ENCODE measurements at regions not wholly inside any gene's neighbourhood (a gene's known extent, or its start where the extent isn't known, plus 50 kb on each side); places are given as distances from the start of the nearest gene placed in this dataset.

DNA sequence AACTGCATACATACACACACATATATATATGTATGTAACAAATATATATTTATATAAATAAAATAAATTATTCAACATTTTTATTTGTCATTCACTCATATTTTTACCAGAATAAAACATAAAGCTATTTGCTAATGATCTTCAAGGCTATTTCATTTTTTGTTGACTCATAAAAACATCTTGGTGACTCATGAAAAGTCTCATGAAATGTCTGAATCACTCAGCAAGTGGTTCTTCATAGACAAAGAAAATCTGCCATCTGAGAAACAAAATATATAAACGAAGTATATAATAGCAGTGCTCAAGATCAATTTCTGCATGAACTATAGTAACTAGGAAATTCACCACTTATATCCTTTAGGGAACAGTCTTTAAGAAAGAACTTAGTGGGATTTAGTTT is 764.8 kb upstream of the FAT3 start:
- H3K36me3 ChIP-seq (ENCODE audit: control insufficient read depth in 1 of 2, insufficient read depth in 2 of 2, low read length in 2 of 2) = no peaks in the 10 kb centered on the region
- no peak overlapping the region for H3K9ac ChIP-seq (ENCODE audit: low read depth in 1 of 2, low read length in 2 of 2)
- H3K9me3 ChIP-seq (ENCODE audit: control insufficient read depth in 1 of 2, low read length in 2 of 2) = no peaks in the 10 kb centered on the region
- H3K27ac ChIP-seq (ENCODE audit: low read depth, low read length) = no peak overlapping the region
- no peaks in the 10 kb centered on the region for H3K27me3 ChIP-seq (ENCODE audit: control insufficient read depth in 1 of 2, insufficient read depth in 2 of 2, low read length in 2 of 2)
- H3K4me1 ChIP-seq (ENCODE audit: control insufficient read depth in 1 of 2, insufficient read depth in 2 of 2, low read length in 2 of 2) = no peaks in the 10 kb centered on the region
- H3K4me3 ChIP-seq (ENCODE audit: low read depth in 1 of 2, low read length in 2 of 2) = no peak overlapping the region

DNA sequence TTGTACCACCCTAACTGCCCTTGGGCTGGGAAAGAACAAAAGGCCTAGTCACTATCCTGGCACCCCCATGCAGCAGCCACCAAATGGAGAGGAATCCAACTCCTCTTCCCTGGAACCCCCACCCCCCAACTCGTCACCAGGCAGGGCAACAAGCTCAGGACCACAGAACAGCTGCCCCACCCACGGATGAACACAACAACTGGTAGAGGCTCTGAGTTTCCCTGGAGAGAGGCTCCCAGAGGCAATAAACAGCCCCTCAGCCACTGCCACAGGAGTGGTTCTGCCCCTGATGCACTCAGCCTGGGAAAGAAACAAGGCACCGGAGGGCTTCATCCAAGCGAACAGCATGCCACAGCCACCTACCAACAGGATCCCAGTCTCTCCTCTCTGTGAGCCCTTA is 778.4 kb upstream of the FAT3 start:
- H3K36me3 ChIP-seq (ENCODE audit: control insufficient read depth in 1 of 2, insufficient read depth in 2 of 2, low read length in 2 of 2) = no peaks in the 10 kb centered on the region
- H3K4me1 ChIP-seq (ENCODE audit: control insufficient read depth in 1 of 2, insufficient read depth in 2 of 2, low read length in 2 of 2) = no peaks in the 10 kb centered on the region
- no peak overlapping the region for H3K27ac ChIP-seq (ENCODE audit: low read depth, low read length)
- no peak overlapping the region for H3K4me3 ChIP-seq (ENCODE audit: low read depth in 1 of 2, low read length in 2 of 2)
- no peaks in the 10 kb centered on the region for H3K27me3 ChIP-seq (ENCODE audit: control insufficient read depth in 1 of 2, insufficient read depth in 2 of 2, low read length in 2 of 2)
- H3K9ac ChIP-seq (ENCODE audit: low read depth in 1 of 2, low read length in 2 of 2) = no peak overlapping the region
- H3K9me3 ChIP-seq (ENCODE audit: control insufficient read depth in 1 of 2, low read length in 2 of 2) = no peaks in the 10 kb centered on the region

DNA sequence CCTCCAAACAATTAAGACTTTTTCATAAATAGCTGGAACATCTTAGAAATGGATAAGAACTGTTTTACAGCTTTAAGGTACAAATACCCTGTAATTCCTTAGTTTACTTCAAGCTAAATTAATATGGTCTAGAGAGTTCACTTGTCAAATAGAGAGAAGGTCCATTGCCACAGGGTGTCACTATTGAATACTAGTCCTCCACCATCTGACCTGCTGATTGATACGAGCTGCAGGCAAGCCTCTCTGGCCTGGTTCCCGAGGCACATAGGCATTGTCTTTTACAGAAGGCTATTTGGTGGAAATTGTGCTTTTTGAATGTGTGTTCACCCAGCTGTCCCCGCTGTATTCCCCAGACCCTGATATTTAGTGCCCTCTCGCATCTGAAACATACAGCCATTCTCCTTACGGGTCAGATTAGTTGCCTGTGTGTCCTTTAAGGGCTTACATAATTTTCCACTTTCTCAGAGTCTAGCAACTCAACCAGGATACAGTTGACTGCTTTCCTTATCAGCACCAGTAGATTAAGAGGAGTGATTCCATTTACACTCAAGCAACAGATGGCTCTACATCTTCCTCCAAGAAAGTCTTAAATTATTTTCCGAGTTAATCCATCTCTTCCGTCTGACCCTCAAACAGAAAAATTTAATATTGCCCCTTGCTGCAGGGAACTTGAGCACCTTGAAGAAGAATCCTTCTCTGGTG is 788.8 kb upstream of the FAT3 start:
- no peak overlapping the region for H3K9ac ChIP-seq (ENCODE audit: low read depth in 1 of 2, low read length in 2 of 2)
- H3K4me1 ChIP-seq (ENCODE audit: control insufficient read depth in 1 of 2, insufficient read depth in 2 of 2, low read length in 2 of 2) = no peaks in the 10 kb centered on the region
- no peak overlapping the region for H3K4me3 ChIP-seq (ENCODE audit: low read depth in 1 of 2, low read length in 2 of 2)
- H3K36me3 ChIP-seq (ENCODE audit: control insufficient read depth in 1 of 2, insufficient read depth in 2 of 2, low read length in 2 of 2) = no peaks in the 10 kb centered on the region
- H3K27me3 ChIP-seq (ENCODE audit: control insufficient read depth in 1 of 2, insufficient read depth in 2 of 2, low read length in 2 of 2) = no peaks in the 10 kb centered on the region
- no peak overlapping the region for H3K27ac ChIP-seq (ENCODE audit: low read depth, low read length)
- no peaks in the 10 kb centered on the region for H3K9me3 ChIP-seq (ENCODE audit: control insufficient read depth in 1 of 2, low read length in 2 of 2)

DNA sequence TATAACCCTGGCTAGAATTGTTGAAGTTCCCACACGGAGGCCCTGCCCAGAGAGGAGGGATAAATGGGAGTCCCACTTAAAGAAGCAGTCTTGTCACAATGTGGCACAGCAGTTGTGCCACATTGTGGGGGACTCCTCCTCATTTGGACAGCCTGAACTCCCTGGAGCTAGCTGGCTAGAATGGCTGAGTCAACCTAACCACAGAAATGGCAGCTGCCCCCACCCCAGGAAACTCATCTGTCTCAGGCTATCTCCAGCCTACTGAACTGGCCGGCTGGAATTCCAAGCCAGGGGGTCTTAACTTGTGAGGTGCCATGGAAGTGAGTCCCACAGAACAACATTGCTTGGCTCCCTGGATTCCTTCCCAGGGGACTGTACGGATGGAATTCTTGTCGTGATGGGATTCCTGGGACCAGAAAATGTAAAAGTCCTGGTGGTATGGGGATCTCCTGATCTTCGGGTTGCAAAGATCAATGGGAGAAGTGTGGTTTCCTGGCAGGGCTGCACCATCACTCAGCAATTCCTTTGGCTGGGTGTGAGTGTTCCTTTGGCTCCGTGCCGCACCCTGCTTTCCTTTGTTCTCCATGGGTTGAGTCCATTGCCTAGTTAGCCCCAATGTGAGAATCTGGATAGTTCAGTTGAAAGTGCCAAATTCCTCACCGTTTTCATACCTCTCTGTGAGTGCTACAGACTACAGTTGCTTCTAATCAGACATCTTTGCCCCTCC is 791.2 kb upstream of the FAT3 start:
- no peaks in the 10 kb centered on the region for H3K36me3 ChIP-seq (ENCODE audit: control insufficient read depth in 1 of 2, insufficient read depth in 2 of 2, low read length in 2 of 2)
- H3K27ac ChIP-seq (ENCODE audit: low read depth, low read length) = no peak overlapping the region
- no peak overlapping the region for H3K4me3 ChIP-seq (ENCODE audit: low read depth in 1 of 2, low read length in 2 of 2)
- H3K4me1 ChIP-seq (ENCODE audit: control insufficient read depth in 1 of 2, insufficient read depth in 2 of 2, low read length in 2 of 2) = no peaks in the 10 kb centered on the region
- H3K9ac ChIP-seq (ENCODE audit: low read depth in 1 of 2, low read length in 2 of 2) = no peak overlapping the region
- H3K9me3 ChIP-seq (ENCODE audit: control insufficient read depth in 1 of 2, low read length in 2 of 2) = no peaks in the 10 kb centered on the region
- H3K27me3 ChIP-seq (ENCODE audit: control insufficient read depth in 1 of 2, insufficient read depth in 2 of 2, low read length in 2 of 2) = no peaks in the 10 kb centered on the region

DNA sequence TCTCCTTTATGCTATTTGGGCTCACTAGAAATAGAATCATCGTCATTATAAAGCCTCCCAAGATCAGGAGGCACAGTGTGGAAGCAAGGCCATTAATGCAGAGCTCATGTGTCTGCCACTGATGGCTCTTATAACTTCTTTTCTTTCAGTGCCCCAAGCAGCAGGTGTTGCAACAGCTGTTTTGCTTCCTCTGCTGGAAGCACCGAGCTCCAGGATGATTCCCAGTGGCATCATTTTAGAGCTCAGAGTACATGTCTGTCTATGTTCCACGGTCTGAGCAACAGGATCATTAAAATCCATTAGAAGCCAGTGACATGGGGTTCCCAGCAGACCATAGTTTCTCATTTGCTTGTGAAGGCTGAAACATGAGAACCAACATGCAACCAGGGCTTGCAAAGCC is 803.0 kb upstream of the FAT3 start:
- Histone ChIP-seq H3K9ac (ENCODE audit: low read depth in 1 of 2, low read length in 2 of 2) (no peak overlapping the region), H3K27me3 (ENCODE audit: control insufficient read depth in 1 of 2, insufficient read depth in 2 of 2, low read length in 2 of 2) (no peaks in the 10 kb centered on the region), H3K36me3 (ENCODE audit: control insufficient read depth in 1 of 2, insufficient read depth in 2 of 2, low read length in 2 of 2) (no peaks in the 10 kb centered on the region), H3K4me3 (ENCODE audit: low read depth in 1 of 2, low read length in 2 of 2) (no peak overlapping the region), H3K4me1 (ENCODE audit: control insufficient read depth in 1 of 2, insufficient read depth in 2 of 2, low read length in 2 of 2) (no peaks in the 10 kb centered on the region), H3K9me3 (ENCODE audit: control insufficient read depth in 1 of 2, low read length in 2 of 2) (no peaks in the 10 kb centered on the region), H3K27ac (ENCODE audit: low read depth, low read length) (no peak overlapping the region)

DNA sequence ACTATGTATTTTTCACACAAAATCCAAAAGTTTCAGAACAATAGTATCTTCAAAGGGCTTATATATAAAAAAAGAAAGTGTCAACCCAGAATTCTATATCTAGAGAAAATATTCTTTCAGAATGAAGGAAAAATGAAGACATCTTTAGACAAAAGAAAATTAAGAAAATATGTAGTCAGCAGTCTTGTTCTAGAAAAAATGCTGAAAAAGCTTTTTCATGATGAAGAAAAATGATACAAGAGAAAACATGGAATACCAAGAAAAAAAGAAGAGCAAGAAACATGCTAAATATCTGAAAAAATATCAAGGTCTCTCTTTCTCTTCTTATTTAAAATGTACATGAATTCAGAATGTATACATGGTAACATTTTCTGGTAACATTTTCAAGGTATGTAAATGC is 816.8 kb upstream of the FAT3 start:
- Histone ChIP-seq H3K27me3 (ENCODE audit: control insufficient read depth in 1 of 2, insufficient read depth in 2 of 2, low read length in 2 of 2) (no peaks in the 10 kb centered on the region), H3K9ac (ENCODE audit: low read depth in 1 of 2, low read length in 2 of 2) (no peak overlapping the region), H3K36me3 (ENCODE audit: control insufficient read depth in 1 of 2, insufficient read depth in 2 of 2, low read length in 2 of 2) (no peaks in the 10 kb centered on the region), H3K9me3 (ENCODE audit: control insufficient read depth in 1 of 2, low read length in 2 of 2) (no peaks in the 10 kb centered on the region), H3K27ac (ENCODE audit: low read depth, low read length) (no peak overlapping the region), H3K4me3 (ENCODE audit: low read depth in 1 of 2, low read length in 2 of 2) (no peak overlapping the region), H3K4me1 (ENCODE audit: control insufficient read depth in 1 of 2, insufficient read depth in 2 of 2, low read length in 2 of 2) (no peaks in the 10 kb centered on the region)

DNA sequence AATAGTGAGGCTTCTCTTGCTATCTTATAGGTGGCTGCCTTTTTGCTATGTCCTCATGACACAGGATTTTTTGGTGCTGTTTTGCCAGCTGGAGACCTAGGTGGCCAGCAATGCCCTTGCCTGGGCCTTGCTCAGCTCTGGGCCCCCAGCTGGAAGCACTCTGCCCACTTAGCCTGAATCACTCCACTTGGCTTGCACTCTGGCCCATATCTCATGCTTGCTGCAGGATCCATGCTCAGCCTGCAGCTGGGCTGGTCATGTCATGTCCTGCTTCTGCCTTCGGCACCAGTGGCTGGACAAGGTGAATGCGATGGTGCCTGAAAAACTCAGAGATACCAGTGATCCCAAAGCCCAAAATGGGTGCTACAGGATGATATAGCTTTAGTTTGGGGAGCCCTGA is 818.6 kb upstream of the FAT3 start:
- Histone ChIP-seq H3K4me1 (ENCODE audit: control insufficient read depth in 1 of 2, insufficient read depth in 2 of 2, low read length in 2 of 2) (no peaks in the 10 kb centered on the region), H3K4me3 (ENCODE audit: low read depth in 1 of 2, low read length in 2 of 2) (no peak overlapping the region)

DNA sequence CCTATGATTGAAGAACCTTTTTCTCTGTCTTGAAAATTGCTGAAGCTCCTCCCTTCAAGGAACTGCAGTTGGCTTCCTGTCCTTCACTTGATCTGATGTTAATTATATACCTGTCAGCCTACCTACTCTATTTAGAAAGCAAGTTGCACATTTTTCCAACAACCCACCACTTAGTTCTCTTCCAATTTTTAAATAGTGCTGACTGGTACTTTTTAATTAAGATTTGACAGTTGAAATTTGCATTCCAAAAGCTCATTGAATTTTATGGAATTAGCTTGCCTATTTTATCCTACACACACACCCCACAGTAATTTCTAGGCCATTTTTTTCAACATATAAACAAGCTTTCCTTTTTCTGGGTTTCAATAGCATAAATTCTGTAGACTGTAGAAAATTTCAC is 820.3 kb upstream of the FAT3 start:
- Histone ChIP-seq H3K9me3 (ENCODE audit: control insufficient read depth in 1 of 2, low read length in 2 of 2) (no peaks in the 10 kb centered on the region), H3K36me3 (ENCODE audit: control insufficient read depth in 1 of 2, insufficient read depth in 2 of 2, low read length in 2 of 2) (no peaks in the 10 kb centered on the region), H3K4me1 (ENCODE audit: control insufficient read depth in 1 of 2, insufficient read depth in 2 of 2, low read length in 2 of 2) (no peaks in the 10 kb centered on the region), H3K4me3 (ENCODE audit: low read depth in 1 of 2, low read length in 2 of 2) (no peak overlapping the region), H3K27me3 (ENCODE audit: control insufficient read depth in 1 of 2, insufficient read depth in 2 of 2, low read length in 2 of 2) (no peaks in the 10 kb centered on the region), H3K27ac (ENCODE audit: low read depth, low read length) (no peak overlapping the region), H3K9ac (ENCODE audit: low read depth in 1 of 2, low read length in 2 of 2) (no peak overlapping the region)

More for the DNA sequence above, 818.6 kb upstream of the FAT3 start:
- H3K9ac ChIP-seq (ENCODE audit: low read depth in 1 of 2, low read length in 2 of 2) = no peak overlapping the region
- H3K36me3 ChIP-seq (ENCODE audit: control insufficient read depth in 1 of 2, insufficient read depth in 2 of 2, low read length in 2 of 2) = no peaks in the 10 kb centered on the region
- no peaks in the 10 kb centered on the region for H3K27me3 ChIP-seq (ENCODE audit: control insufficient read depth in 1 of 2, insufficient read depth in 2 of 2, low read length in 2 of 2)
- H3K9me3 ChIP-seq (ENCODE audit: control insufficient read depth in 1 of 2, low read length in 2 of 2) = no peaks in the 10 kb centered on the region
- H3K27ac ChIP-seq (ENCODE audit: low read depth, low read length) = no peak overlapping the region

DNA sequence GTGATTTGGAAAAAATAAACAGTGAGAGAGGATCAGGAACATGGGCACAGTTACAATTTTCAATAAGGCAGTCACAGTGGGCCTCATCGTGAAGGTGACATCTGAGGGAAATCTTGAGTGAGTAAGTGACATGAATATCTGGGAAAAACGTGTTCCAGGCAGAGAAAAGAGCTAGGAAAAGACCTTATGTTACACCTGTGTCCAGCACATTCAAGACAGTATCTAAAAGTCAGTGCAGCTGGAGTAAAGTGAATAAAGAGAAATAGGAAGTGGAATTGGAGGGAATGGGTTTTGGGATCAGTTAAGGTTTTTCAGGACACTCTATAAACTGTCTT is 827.5 kb upstream of the FAT3 start:
- Histone ChIP-seq H3K9me3 (ENCODE audit: control insufficient read depth in 1 of 2, low read length in 2 of 2) (no peaks in the 10 kb centered on the region), H3K36me3 (ENCODE audit: control insufficient read depth in 1 of 2, insufficient read depth in 2 of 2, low read length in 2 of 2) (no peaks in the 10 kb centered on the region), H3K4me1 (ENCODE audit: control insufficient read depth in 1 of 2, insufficient read depth in 2 of 2, low read length in 2 of 2) (peaks cover 0 to 3% of the 10 kb centered on the region in 2 donors), H3K9ac (ENCODE audit: low read depth in 1 of 2, low read length in 2 of 2) (no peak overlapping the region), H3K4me3 (ENCODE audit: low read depth in 1 of 2, low read length in 2 of 2) (no peak overlapping the region), H3K27ac (ENCODE audit: low read depth, low read length) (no peak overlapping the region), H3K27me3 (ENCODE audit: control insufficient read depth in 1 of 2, insufficient read depth in 2 of 2, low read length in 2 of 2) (no peaks in the 10 kb centered on the region)

DNA sequence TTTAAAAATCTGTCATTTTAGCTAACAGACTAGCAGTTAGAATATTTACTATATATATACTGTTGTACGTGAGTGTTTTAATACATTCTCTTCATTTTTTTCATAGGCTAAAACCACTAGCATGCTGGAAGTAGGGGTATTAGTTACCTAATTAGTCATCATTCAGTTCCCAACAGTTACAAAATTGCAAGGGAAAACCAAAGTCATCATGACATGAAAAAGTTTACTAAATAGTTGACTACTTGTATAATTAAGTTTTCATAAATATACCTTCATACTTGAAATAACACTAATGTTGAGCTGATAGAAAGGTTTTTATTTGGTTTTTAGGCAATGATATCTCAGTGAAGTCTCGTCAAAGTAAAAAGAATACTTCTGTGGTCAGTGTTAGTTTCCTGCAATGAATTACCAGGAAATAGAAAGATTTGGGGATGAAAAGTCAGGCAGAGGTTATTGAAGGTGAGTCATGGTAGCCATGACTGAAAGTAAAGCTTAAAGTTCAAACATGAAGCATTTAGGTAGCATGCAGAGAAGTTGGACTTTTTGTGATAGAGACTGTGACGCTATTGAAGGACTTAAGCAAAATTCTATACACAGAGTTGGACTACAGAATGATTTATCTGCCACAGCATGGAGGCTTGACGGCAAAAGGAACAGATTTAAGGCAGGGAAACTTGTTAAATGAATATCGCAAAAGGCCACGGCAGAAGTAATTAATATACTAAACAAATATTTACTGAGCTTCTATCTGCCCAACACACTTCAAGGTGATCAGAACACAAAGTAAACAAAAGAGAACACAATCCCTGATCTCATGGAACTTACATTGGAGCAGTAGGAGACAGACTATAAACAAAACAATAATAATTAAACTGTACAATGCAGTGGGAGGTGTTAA is 828.1 kb upstream of the FAT3 start:
- Histone ChIP-seq H3K9me3 (ENCODE audit: control insufficient read depth in 1 of 2, low read length in 2 of 2) (no peaks in the 10 kb centered on the region), H3K4me1 (ENCODE audit: control insufficient read depth in 1 of 2, insufficient read depth in 2 of 2, low read length in 2 of 2) (peaks cover 0 to 3% of the 10 kb centered on the region in 2 donors), H3K4me3 (ENCODE audit: low read depth in 1 of 2, low read length in 2 of 2) (no peak overlapping the region), H3K27ac (ENCODE audit: low read depth, low read length) (no peak overlapping the region), H3K36me3 (ENCODE audit: control insufficient read depth in 1 of 2, insufficient read depth in 2 of 2, low read length in 2 of 2) (no peaks in the 10 kb centered on the region), H3K27me3 (ENCODE audit: control insufficient read depth in 1 of 2, insufficient read depth in 2 of 2, low read length in 2 of 2) (no peaks in the 10 kb centered on the region), H3K9ac (ENCODE audit: low read depth in 1 of 2, low read length in 2 of 2) (no peak overlapping the region)

All from duodenal mucosa (tissue), 2 donors.